ENCODE measurements at regions not wholly inside any gene's neighbourhood (a gene's known extent, or its start where the extent isn't known, plus 50 kb on each side); places are given as distances from the start of the nearest gene placed in this dataset.
A peak's percentile ranks its signal among the peaks of the same experiment; 100 is the strongest.

DNA sequence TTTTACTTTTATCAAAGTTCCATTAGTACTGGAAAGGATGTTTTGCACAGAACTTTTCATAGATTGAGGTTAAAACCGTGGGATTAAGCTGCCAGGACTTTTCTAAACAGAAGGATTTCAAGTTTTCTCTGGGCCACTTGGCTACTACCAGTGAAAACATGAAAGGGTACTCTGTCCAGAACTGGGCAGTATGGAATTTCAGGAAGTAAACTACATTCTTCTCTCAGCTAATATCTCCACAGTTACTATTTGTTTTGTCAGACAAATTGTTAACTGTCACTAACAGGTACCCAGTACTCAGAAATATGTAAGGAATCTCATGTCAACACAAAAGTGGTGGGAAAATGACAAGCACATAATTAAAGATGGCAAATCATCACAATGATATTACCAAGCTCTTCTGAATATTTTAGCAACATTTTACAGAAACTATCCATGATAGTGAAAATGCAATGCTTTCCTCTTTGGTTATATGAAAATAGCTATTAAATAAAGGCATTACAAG lies 454.4 kb downstream of the C4orf33 start:
- DNase-seq (ENCODE audit: low spot score), result no peak

DNA sequence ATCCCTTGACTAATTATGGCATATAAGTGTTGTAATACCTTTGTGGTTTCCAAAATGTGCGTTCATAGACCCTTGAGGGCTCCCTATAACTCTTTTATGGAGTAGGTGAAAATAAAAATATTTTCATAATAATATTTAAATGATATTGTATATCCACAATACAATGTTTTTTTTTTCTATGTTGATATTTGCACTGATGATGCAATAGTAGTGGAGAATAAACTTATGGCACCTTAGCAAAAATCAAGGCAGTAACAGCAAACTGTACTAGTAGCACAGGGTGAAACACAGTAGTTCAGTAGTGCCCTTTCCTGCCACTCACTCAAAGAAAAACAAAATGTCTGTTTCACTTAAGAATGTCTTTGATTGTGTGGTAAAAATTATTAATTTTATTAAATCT lies 465.3 kb downstream of the C4orf33 start:
- DNase-seq (ENCODE audit: low spot score), result no peak

DNA sequence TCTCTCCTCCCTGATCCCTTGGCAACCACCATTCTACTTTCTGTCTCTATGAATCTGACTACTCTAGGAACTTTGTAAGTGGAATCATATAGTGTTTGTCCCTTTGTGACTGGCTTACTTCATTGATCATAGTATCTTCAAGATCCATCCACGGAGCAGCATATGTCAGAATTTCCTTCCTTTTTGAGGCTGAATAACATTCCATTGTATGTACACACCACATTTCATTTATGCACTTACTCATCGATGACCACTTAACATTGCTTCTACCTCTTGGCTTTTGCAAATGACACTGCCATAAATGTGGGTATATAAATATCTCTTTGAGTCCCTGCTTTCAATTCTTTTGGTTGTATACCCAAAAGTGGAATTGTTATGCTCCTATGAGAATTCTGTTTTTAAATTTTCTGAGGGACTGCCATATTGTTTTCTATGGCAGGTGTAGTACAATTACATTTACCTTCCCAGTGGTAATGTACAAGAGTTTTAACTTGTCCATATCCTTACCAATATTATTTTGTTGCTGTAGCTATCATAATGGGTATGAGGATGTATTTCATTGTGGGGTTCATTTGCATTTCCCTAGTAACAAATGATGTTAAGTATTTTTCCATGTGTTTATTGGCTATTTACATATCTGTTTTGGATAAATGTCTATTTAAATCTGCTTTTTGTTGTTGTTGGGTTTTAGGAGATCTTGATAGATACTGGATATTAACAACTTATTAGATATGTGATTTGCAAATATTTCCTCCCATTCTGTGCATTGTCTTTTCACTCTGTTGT lies 466.1 kb downstream of the C4orf33 start:
- no peak for DNase-seq (ENCODE audit: low spot score)

DNA sequence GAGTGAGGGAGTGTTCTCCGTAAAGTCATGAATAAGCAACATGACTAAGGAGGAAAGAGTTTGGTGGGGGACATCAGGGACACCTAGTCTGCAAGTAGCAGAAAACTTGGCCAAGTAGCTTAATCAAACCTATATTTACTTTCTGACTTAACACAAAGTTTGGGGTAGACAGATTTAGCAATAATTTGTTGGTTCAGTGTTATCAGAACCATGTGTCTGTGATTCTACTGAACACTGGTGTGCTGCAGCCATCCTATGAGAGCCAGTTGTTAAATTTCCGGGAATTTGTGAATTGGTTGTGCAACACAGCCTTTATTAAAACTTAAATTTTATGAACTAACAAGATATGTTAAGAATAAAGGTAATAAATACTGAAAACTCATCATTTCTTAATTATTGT lies 469.3 kb downstream of the C4orf33 start:
- no peak for DNase-seq (ENCODE audit: low spot score)

DNA sequence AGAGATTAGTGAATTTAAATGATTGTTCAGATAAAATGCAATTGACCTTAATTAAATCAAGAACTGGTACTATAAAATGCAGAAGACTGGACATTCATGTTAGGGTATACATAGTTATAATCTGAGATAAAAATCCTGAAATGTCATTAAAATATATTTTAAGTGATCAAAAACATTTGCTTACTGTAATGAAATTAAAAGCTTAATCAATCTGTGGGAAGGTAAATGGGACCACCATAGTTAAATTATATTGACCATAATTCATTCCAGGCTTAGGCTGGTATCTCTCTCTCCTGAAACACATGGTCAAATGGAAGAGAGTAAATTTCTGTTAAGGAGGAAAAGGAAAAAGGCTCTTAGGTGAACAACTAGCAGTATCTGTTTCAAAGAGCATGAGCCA lies 474.4 kb downstream of the C4orf33 start:
- no peak for DNase-seq (ENCODE audit: low spot score)

DNA sequence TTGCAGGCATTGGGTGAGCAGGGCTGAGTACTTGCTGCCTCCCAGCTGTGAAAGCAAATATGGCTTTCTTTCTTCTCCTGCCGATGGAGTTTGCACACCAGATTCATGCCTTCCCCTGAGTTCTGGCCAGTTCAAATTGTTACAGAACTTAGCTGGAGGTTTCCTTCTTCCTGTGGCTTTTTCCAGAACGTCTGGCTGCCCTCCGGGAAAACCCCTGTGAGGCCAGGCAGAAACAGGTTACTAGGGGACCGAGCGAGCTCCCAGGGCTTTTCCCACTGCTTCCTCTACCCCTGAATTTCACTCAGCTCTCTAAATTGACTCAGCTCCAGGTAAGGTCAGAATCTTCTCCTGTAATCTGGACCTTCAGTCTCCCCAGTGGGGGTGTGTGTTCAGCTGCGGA lies 482.4 kb downstream of the C4orf33 start:
- DNase-seq (ENCODE audit: low spot score), result no peak

DNA sequence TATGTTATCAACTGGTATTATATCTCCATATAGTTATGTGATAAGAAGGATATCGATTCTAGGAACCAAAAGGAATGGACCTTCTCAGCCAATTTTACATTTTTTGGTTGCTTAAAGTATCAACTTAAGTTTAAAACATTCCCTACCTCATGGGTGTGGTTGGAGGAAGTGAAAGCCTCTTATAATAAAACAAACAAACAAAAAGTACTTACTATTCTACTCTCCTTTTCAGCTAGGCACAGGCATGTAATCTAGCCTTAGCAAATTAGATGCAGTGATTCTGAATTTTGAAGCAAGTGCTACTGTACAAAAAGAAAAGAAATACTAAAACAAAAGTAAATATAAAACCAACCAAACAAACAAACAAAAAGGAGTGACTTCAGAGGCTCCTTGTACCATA lies 485.4 kb downstream of the C4orf33 start:
- no peak for DNase-seq (ENCODE audit: low spot score)

DNA sequence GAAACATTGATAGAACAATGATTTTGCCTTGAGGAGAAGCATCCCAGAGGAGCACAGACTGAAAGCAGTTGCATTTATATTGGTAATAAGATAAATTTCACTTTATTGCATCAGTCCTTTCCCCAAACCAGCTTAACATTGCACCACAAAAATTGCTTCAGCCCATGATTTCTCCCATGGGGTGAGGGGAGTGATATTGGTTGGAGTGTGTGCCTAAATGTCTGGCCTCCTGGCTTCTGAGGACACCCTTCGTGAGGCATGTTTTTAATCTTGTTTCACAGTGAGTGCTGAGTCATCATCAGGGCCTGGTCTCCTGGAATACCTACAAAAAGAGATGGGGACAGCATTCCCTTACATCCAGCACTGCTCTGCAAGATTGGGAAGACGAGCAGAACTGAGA lies 487.9 kb downstream of the C4orf33 start:
- no peak for DNase-seq (ENCODE audit: low spot score)

DNA sequence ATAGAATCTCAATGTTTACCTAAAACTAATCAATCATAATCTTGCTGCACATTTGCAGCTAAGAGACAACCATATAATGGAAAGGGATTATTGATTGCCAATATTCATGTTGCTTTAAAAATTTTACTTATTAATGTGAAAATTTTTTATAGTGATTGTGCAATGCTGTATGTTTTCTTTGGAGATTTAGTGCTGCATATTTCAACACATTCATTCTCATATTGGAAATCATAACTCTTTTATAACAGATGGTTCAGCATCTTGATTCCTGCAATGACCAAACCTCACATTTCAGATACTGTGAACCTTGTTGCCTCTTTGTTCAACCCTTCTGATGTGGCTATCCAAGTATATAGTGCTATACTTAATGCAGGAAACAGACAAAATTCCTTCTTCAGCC lies 502.6 kb downstream of the C4orf33 start:
- DNase-seq (ENCODE audit: low spot score), result no peak

DNA sequence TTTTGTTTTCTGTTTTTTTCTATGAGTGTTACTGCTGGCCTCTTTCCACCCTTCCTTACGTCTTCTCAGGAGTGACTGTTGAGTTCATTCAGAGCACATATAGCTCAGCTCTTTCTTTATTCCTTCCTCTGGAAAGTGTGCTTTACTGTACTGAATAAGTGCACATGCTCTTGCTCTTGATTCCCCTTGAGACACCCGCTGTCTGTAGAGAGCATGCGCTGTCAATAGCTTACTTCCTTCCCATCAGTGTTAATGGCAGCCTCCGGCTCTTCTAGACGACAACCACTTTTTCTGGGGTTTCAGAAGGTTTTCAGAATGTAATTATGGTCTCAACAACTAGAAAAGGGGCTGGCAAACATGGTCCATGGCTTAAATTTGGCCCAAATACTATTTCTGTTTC lies 504.9 kb downstream of the C4orf33 start:
- DNase-seq (ENCODE audit: low spot score), result no peak

DNA sequence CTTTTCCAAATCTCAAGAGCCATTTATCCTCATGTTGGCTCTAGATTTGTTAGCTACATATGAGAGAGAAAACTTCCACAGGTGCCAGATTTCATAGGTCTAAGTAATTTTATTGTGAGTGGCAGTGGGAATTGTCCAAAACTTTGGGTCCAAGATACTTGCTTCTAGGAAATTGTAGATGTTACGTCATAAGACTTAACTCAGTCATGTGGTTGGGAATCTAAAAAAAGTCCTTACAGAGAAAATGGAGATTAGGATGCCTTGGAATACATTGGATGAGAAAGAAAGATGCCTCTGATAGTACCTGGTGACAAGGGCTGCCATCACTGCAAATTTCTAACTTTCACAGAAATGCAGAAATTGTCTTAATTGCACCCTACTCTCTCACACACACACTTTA lies 506.5 kb downstream of the C4orf33 start:
- no peak for DNase-seq (ENCODE audit: low spot score)

DNA sequence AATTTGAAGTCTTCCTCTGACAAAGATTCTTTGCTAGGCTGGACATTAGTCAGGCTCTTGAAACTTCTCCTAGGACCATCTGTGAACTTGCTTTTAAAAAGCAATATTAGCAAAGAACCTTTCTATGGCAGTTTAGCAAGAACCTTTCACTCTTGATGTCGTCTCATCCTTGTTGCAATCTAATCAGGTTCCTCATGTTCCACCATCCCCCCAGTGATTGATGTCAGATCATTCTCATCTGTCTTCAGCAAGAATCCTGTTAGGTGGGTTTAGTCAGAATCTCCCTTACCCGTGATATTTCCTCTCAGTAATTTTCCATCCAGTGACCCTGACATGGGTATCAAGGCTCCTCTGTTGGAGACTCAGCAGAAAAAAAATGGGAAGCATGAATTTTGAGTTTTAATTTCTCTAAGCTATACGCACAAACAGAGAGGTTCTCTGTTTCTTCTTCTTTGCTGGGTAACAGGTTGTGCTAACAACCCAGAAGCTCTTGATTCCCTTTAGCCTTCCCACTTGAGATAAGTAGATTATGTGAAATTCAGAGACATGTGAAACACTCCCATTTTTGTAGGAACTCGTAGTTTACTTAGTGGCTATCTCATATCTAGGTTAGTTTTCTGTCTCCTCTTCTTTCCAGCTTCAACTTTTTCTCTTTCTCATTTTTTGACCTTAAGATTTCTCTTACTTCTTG lies 507.4 kb downstream of the C4orf33 start:
- no peak for DNase-seq (ENCODE audit: low spot score)

DNA sequence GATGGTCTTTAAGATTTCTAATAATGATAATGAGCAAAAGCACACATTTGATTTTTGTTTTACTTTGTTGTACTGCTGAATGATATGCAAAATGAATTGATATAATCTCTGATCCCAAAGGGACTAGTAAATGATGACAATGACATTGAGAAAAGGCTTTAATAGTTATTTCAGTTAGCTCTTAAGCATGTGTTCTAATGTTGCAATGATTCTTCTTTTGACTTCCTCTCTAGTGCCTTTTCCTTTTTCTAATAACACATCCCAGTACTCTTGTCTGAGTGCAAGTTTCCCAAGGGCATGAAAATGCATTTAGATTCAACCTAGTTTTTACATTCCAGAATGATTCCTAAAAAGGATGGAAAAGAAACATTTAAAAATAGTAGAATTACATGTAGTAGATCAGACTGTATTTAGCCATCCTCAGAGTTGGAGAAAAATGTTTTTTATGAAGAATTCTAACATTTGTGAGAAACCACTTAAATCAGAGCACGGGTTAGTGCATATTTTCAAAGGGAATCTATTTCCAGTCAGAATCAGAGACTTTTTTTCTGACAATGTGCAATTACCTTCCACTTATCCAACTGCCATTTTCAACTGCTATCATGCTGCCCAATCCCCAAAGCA lies 508.8 kb downstream of the C4orf33 start:
- no peak for DNase-seq (ENCODE audit: low spot score)

DNA sequence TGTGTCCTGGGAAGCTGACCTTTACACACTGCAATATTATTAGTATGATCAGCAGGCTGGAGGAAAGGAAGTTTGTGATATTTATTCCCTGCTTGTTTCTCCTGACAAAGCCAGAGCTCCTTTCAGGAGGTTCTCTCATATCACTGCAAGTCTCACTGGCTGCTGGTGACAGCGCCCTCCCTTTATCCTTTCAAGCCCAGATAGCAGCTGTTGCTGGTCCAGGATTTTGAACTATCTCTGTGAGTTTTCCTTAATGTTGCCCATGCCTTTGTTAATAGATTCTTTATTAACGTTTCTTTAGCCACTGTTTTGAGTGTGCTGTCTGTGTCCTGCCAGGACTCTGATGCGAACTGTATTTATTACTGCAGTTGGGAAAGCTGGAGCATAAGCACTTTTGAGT lies 518.7 kb downstream of the C4orf33 start:
- no peak for DNase-seq (ENCODE audit: low spot score)

DNA sequence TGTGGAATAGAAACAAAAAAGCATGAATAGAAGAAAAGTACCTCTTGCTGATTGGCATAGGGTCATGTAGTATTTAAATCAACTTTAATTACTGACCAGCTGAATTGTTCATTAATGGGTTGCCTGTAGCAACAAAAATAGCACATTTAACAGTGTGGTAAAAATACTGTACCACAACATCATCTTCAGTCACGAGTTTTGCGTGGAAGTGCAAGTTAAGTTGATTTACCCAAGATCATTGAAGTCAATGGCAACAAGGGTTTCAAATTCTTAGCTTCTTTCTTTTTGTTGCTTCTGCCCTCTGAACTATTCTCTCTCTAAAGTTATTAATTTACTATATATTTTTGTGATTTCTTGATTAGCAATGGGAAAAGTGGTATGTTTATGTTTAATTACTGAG lies 526.6 kb downstream of the C4orf33 start:
- no peak for DNase-seq (ENCODE audit: low spot score)

DNA sequence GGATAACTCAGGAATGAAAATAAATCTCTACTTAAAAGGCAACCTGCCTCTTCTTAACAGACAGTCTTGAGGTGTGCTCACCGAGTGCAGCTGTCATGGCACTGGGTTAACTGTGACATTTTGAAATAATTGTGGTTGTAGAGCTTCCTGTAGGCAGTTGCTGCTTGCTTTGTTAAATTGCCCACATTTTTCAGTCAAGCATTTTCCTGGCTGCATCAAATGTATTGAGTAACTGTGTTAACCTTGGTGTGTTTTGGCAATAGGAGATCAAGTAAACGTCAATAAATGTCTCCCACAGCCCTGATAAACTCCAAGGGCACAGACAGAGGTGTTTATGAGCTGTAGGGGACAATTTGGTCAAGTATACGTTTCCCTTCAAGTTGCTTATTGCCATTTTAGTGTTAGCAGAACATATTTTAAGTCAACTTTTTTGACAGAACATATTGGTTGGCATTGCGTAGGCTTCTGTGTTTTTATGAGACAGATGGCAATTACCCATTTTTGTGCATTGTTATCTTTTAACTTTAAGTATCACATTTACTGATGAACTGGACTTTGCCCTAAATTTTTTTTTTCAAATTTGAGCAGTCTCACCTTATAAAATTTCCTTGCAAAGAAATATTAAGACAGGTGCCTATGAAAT lies 527.4 kb downstream of the C4orf33 start:
- no peak for DNase-seq (ENCODE audit: low spot score)

DNA sequence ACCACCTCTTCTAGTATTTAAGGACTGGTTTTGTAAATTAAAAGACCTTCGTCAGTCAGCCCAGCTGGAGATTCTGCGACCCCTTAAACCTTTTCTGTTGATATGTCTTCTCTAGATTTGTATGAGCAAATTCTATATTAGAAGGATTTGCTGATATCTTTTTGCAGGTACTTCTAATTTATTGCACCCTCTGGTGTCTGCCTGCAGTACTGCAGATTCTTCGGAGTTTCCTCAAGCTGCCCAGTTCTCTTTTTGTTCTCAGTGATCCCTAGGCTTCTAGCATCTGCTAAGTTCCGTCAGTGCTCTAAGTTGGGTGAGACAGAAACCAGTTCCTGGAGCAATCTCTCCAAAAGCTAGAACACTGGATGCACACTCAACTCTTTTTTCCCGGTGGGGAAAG lies 545.2 kb downstream of the C4orf33 start:
- peak; percentile 55 for DNase-seq (ENCODE audit: low spot score)

DNA sequence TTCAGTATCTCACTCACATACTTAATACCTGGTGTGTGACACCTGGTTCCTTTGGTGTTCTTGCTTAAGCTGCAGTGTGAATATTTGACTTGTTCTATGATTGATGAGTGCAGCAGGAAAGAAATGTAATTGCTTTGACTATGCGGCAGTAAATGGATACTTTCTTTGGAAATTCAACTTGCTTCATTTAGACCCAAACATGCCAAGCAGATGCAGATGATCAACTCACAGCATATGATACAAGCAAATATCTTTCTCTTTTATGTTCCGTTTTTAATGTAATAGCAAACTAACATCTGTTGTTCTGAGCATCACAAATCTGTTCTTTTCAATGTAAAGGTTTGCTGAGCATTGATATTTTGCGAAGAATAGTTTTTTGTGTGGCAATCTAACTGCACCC lies 549.5 kb downstream of the C4orf33 start:
- DNase-seq (ENCODE audit: low spot score), result no peak

DNA sequence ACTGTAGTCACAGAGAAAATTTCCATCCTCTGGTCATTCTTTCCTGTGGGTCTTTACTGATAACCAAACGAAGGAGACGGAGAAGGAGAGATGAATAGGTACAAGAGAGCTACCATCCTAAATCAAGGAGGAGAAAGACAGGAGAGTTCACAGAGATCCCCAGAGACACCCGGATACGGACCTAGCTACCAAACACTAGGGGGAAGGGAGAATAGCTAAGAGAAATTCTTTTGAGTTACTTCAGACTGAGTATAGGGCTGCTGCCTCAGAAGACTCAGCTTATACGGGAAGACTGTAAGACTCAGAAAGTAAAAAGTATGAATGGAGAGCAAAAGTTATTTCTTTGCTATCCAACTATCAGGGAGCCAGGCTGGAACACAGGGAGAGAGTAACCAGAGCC lies 572.1 kb downstream of the C4orf33 start:
- DNase-seq (ENCODE audit: low spot score), result no peak

DNA sequence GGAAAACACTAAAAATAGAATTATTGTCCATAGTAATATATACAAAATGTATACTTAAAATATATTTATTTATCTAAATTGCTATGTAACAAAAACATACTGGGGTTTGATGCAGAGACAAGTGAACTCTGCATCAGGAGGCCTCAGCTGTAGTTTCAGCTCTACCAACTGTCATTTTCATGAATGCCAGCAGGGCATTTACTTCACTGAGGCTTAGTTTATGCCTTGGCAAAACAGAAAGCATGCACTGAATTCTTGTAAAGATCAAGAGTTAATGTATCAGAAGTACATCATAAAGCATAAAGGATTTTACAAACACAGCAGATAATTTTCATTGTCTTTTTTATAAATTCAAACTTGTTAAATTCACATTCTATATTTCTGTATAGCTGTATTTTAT lies 577.0 kb downstream of the C4orf33 start:
- no peak for DNase-seq (ENCODE audit: low spot score)

DNA sequence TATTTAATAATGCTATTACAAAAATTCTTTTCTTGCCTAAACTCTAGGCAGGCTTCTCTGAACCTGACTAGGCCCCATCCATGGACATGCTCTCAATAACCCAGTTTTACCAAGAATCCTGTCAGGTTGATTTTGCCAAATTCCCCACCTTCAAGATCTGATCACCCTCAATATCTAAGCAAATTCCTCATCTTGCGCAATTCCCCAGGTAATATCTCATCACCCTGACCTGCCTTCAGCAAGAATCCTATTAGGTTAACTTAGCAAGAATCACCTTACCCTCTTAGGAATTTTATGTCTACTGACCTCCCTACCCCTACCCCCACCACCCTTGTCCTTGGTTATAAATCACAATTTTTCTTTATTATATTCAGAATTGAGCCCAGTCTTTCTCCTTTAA lies 579.1 kb downstream of the C4orf33 start:
- no peak for DNase-seq (ENCODE audit: low spot score)

DNA sequence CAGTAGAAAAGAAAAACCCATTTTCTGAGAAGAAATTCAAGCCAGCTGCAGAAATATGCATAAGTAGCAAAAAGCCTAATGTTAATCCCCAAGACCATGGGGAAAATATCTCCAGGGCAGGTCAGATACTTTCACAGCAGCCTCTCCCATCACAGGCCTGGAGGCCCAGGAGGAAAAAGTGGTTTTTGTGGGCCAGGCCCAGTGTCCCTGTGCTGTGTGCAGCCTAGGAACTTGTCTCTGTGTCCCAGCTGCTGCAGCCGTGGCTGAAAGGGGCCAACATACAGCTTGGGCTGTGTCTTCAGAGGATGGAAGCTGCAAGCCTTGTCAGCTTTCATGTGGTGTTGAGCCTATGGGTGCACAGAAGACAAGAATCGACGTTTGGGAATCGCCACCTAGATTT lies 581.0 kb downstream of the C4orf33 start:
- DNase-seq (ENCODE audit: low spot score), result no peak

DNA sequence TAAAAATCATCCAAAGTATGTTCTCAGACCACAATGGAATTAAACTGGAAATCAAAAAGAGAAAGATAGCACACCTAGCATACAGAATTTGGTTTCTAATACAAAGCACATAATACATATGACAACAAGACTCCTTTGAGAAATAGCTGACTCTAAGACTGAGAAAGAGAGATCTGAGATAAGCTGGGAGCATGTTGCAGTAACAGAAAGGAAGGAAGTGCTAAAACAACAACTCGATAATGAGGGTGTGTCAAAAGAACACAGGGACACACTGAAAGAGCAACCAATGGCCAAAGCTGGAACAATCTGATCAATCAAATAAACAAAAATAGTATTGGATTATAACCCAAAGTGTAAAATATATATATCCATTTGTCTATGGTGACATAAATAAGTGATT lies 586.6 kb downstream of the C4orf33 start:
- no peak for DNase-seq (ENCODE audit: low spot score)
